IMR-90 (cell line): ENCODE measurements at regions not wholly inside any gene's neighbourhood (a gene's known extent, or its start where the extent isn't known, plus 50 kb on each side); places are given as distances from the start of the nearest gene placed in this dataset.

Experiments used
- ATAC-seq: fragments of 200-7000 bp; cut with Tn5 transposase; 2 replicates; pipeline ENCODE4 v1.9.1; 2020; ENCODE audit warnings: low read depth, mild to moderate bottlenecking, moderate library complexity
- BruUV-seq: library from RNA; stranded (reverse); fragments of 400-500 nt; replicated peaks from 2 replicates; lab custom pipeline; 2021; lab: Mats Ljungman, UMichigan
- CTCF ChIA-PET: fragments of 300-600 bp; formaldehyde crosslinking; extraction: SDS; loops from one replicate; lab custom pipeline; 2021; ENCODE audit warnings: antibody characterized with exemption; lab: Yijun Ruan, JAX
- POLR2A ChIA-PET: fragments of 300-600 bp; sonication (Branson Sonifier 250); formaldehyde crosslinking; loops from one replicate; lab custom pipeline; 2022; ENCODE audit warnings: antibody characterized with exemption; ENCODE audit not compliant: unreplicated experiment; lab: Charles Lee
- DNase-seq: peaks from one replicate; pipeline ENCODE4 v3.0.0; 2013
- H2AFZ ChIP-seq: replicated peaks from 2 replicates; pipeline ENCODE3; 2013; ENCODE audit warnings: low read length, mild to moderate bottlenecking; ENCODE audit not compliant: poor library complexity
- H2AK5ac ChIP-seq: 2 replicates; pipeline ENCODE4 v1.6.1; 2013; ENCODE audit warnings: low read depth, low read length, inconsistent platforms
- H2AK9ac ChIP-seq: replicated peaks from 2 replicates; pipeline ENCODE3; 2013; ENCODE audit warnings: mild to moderate bottlenecking, low read depth, low read length, moderate library complexity; ENCODE audit not compliant: poor library complexity
- H2BK120ac ChIP-seq: 2 replicates; pipeline ENCODE4 v1.6.1; 2013; ENCODE audit warnings: low read depth, low read length, inconsistent platforms
- H2BK15ac ChIP-seq: 3 replicates; pipeline ENCODE4 v1.6.1; 2013; ENCODE audit warnings: low read depth, low read length, inconsistent platforms
- H2BK20ac ChIP-seq: 2 replicates; pipeline ENCODE4 v1.6.1; 2013; ENCODE audit warnings: low read depth, mild to moderate bottlenecking, inconsistent platforms, low read length, moderate library complexity
- H2BK5ac ChIP-seq: 2 replicates; pipeline ENCODE4 v1.6.1; 2013; ENCODE audit warnings: mild to moderate bottlenecking, low read depth, low read length, inconsistent platforms; ENCODE audit not compliant: poor library complexity, severe bottlenecking
- H3K14ac ChIP-seq: replicated peaks from 2 replicates; pipeline ENCODE4 v1.6.1; 2013; ENCODE audit warnings: low read depth, low read length, inconsistent platforms
- H3K18ac ChIP-seq: 2 replicates; pipeline ENCODE4 v1.6.1; 2013; ENCODE audit warnings: low read depth, low read length, control low read depth
- H3K23ac ChIP-seq: 2 replicates; pipeline ENCODE4 v1.6.1; 2013; ENCODE audit warnings: low read depth, low read length, inconsistent platforms
- H3K27ac ChIP-seq: 2 replicates; pipeline ENCODE4 v1.5.1; 2013; ENCODE audit warnings: mild to moderate bottlenecking, control low read depth, low read length; ENCODE audit not compliant: insufficient read depth
- H3K27me3 ChIP-seq: 2 replicates; pipeline ENCODE4 v1.6.1; 2013; ENCODE audit warnings: low read length; ENCODE audit not compliant: control insufficient read depth, insufficient read depth
- H3K36me3 ChIP-seq: 2 replicates; pipeline ENCODE4 v1.6.1; 2013; ENCODE audit warnings: low read length, mixed read lengths; ENCODE audit not compliant: control insufficient read depth, insufficient read depth
- H3K4ac ChIP-seq: 2 replicates; pipeline ENCODE4 v1.6.1; 2013; ENCODE audit warnings: low read depth, low read length, inconsistent platforms
- H3K4me1 ChIP-seq: 2 replicates; pipeline ENCODE4 v1.6.1; 2013; ENCODE audit warnings: low read length, mixed read lengths; ENCODE audit not compliant: control insufficient read depth, insufficient read depth
- H3K4me2 ChIP-seq: 2 replicates; pipeline ENCODE4 v1.6.1; 2013; ENCODE audit warnings: low read depth, mild to moderate bottlenecking, control low read depth, low read length, moderate library complexity
- H3K4me3 ChIP-seq: 2 replicates; pipeline ENCODE4 v1.5.1; 2013; ENCODE audit warnings: low read depth, mild to moderate bottlenecking, control low read depth, low read length, moderate library complexity; ENCODE audit not compliant: insufficient read depth
- H3K56ac ChIP-seq: 2 replicates; pipeline ENCODE4 v1.6.1; 2013; ENCODE audit warnings: low read length, inconsistent platforms; ENCODE audit not compliant: insufficient read depth; ENCODE audit errors: extremely low read depth
- H3K79me1 ChIP-seq, 2 experiments: 2 replicates each; pipeline ENCODE4 v1.6.1; 2013; ENCODE audit warnings: low read length in 2 of 2, inconsistent platforms in 1 of 2, low read depth in 1 of 2
- H3K9ac ChIP-seq: 2 replicates; pipeline ENCODE4 v1.6.1; 2013; ENCODE audit warnings: low read depth, low read length, control low read depth
- H3K9me1 ChIP-seq: 2 replicates; pipeline ENCODE4 v1.6.1; 2013; ENCODE audit warnings: low read length, inconsistent platforms; ENCODE audit not compliant: insufficient read depth
- H3K9me3 ChIP-seq: 2 replicates; pipeline ENCODE4 v1.6.1; 2013; ENCODE audit warnings: low read length; ENCODE audit not compliant: control insufficient read depth, insufficient read depth
- H4K20me1 ChIP-seq: 2 replicates; pipeline ENCODE4 v1.6.1; 2013; ENCODE audit warnings: low read length, inconsistent platforms; ENCODE audit not compliant: insufficient read depth
- H4K5ac ChIP-seq: 2 replicates; pipeline ENCODE4 v1.6.1; 2013; ENCODE audit warnings: mild to moderate bottlenecking, low read depth, low read length, control low read depth
- H4K8ac ChIP-seq, 2 experiments: 2 replicates each; pipeline ENCODE4 v1.6.1; 2013; ENCODE audit warnings: low read depth in 2 of 2, low read length in 2 of 2, control low read depth in 1 of 2, inconsistent platforms in 1 of 2
- H4K91ac ChIP-seq: 2 replicates; pipeline ENCODE4 v1.6.1; 2013; ENCODE audit warnings: low read depth, low read length, inconsistent platforms; ENCODE audit not compliant: insufficient read depth
- BHLHE40 ChIP-seq: fragments of 150-350 bp; IDR thresholded peaks from 2 replicates; pipeline ENCODE4 v1.6.1; 2016; ENCODE audit warnings: mild to moderate bottlenecking, low read depth, low read length
- CEBPB ChIP-seq: IDR thresholded peaks from 2 replicates; pipeline ENCODE4 v1.6.1; 2012; ENCODE audit warnings: low read depth, low read length, improper control_type of control experiment
- CHD1 ChIP-seq: IDR thresholded peaks from 2 replicates; pipeline ENCODE4 v1.6.1; 2012; ENCODE audit warnings: low read depth, low read length, improper control_type of control experiment
- CTCF ChIP-seq: conservative IDR thresholded peaks from 2 replicates; pipeline ENCODE4 v1.5.1; 2012; ENCODE audit warnings: mild to moderate bottlenecking, low read depth, low read length, improper control_type of control experiment
- ELK1 ChIP-seq: fragments of 150-350 bp; IDR thresholded peaks from 2 replicates; pipeline ENCODE4 v1.6.1; 2016; ENCODE audit warnings: low read depth, mild to moderate bottlenecking, low read length, moderate library complexity, borderline replicate concordance
- FOS ChIP-seq: fragments of 150-350 bp; IDR thresholded peaks from 2 replicates; pipeline ENCODE4 v1.6.1; 2016; ENCODE audit warnings: low read depth, low read length
- MAFK ChIP-seq: IDR thresholded peaks from 2 replicates; pipeline ENCODE4 v1.6.1; 2012; ENCODE audit warnings: low read depth, low read length, improper control_type of control experiment
- MAZ ChIP-seq: IDR thresholded peaks from 2 replicates; pipeline ENCODE4 v1.6.1; 2012; ENCODE audit warnings: low read depth, mild to moderate bottlenecking, low read length, improper control_type of control experiment, moderate library complexity, borderline replicate concordance
- MXI1 ChIP-seq: IDR thresholded peaks from 2 replicates; pipeline ENCODE4 v1.6.1; 2012; ENCODE audit warnings: low read depth, mild to moderate bottlenecking, low read length, moderate library complexity, borderline replicate concordance
- NFE2L2 ChIP-seq: fragments of 150-350 bp; IDR thresholded peaks from 2 replicates; pipeline ENCODE4 v1.6.1; 2016; ENCODE audit warnings: low read depth, mild to moderate bottlenecking, low read length
- POLR2A ChIP-seq: IDR thresholded peaks from 2 replicates; pipeline ENCODE4 v1.6.1; 2012; ENCODE audit warnings: mild to moderate bottlenecking, low read depth, low read length
- RAD21 ChIP-seq: IDR thresholded peaks from 2 replicates; pipeline ENCODE4 v1.6.1; 2012; ENCODE audit warnings: low read length, improper control_type of control experiment
- RCOR1 ChIP-seq: IDR thresholded peaks from 2 replicates; pipeline ENCODE4 v1.6.1; 2012; ENCODE audit warnings: mild to moderate bottlenecking, low read length, improper control_type of control experiment; ENCODE audit not compliant: insufficient replicate concordance
- RFX5 ChIP-seq: IDR thresholded peaks from 2 replicates; pipeline ENCODE4 v1.8.0; 2012; ENCODE audit warnings: low read depth, mild to moderate bottlenecking, low read length, moderate library complexity
- SMC3 ChIP-seq: fragments of 150-350 bp; IDR thresholded peaks from 2 replicates; pipeline ENCODE4 v1.6.1; 2016; ENCODE audit warnings: low read depth, mild to moderate bottlenecking, antibody characterized with exemption, low read length, moderate library complexity
- USF2 ChIP-seq: fragments of 150-350 bp; IDR thresholded peaks from 2 replicates; pipeline ENCODE4 v1.6.1; 2017; ENCODE audit warnings: mild to moderate bottlenecking, antibody characterized with exemption, low read length, low read depth
- WGBS, 2 experiments: methylation state at CpG; one replicate each; pipeline versions ENCODE4 v1.1.5 to v1.1.7; 2013; ENCODE audit warnings: missing lambda C conversion rate in 2 of 2; ENCODE audit not compliant: insufficient read length in 1 of 2; ENCODE audit errors: extremely low coverage in 2 of 2; 5-methylcytosine and 5-hydroxymethylcytosine counted together
- dilution Hi-C: fragments of 300-500 bp; cut with HindIII; formaldehyde crosslinking; loops from one replicate; pipeline ENCODE4 v1.14.3; 2018; ENCODE audit warnings: low sequenced_read_pairs; ENCODE audit not compliant: unreplicated experiment
- in situ Hi-C: fragments of 300-500 bp; cut with MboI; formaldehyde crosslinking; loops from 3 replicates; pipeline ENCODE4 v1.14.3; 2019; ENCODE audit warnings: low sequenced_read_pairs, inconsistent platforms, mixed read lengths
- intact Hi-C: fragments of 100-400 bp; cut with micrococcal nuclease; formaldehyde crosslinking; loops from 2 replicates; pipeline ENCODE4 v1.10.0; 2022

GRCh38 chr5:164741376-164741775, 1236.0 kb downstream of the MAT2B start:
- no peaks in the 10 kb centered on the region for H3K79me1 ChIP-seq
- H4K20me1 ChIP-seq = no peaks in the 10 kb centered on the region
- no peak overlapping the region for H2BK5ac ChIP-seq
- no peak for ATAC-seq
- no peak overlapping the region for H3K23ac ChIP-seq
- no peak overlapping the region for H2BK20ac ChIP-seq
- H2BK15ac ChIP-seq = no peak overlapping the region
- no peak overlapping the region for H3K9ac ChIP-seq
- H3K56ac ChIP-seq = no peak overlapping the region
- H4K8ac ChIP-seq = no peak overlapping the region
- dilution Hi-C loops (no loop called here), intact Hi-C loops (no loop called here), in situ Hi-C loops (no loop called here)
- no peak overlapping the region for H3K14ac ChIP-seq
- no peaks in the 10 kb centered on the region for H3K9me1 ChIP-seq
- no peak overlapping the region for H3K4me3 ChIP-seq
- TF ChIP-seq CHD1 (no peak), USF2 (no peak), CEBPB (no peak), BHLHE40 (no peak), RAD21 (no peak), SMC3 (no peak), MXI1 (no peak), MAZ (no peak), POLR2A (no peak), RCOR1 (no peak), NFE2L2 (no peak), FOS (no peak), ELK1 (no peak), CTCF (no peak), RFX5 (no peak), MAFK (no peak)
- ChIA-PET CTCF (interaction anchor here (0.6 kb wide), 1 partner anchor 349 kb away, joined by 3 read pairs; no protein-coding TSS in a partner anchor), POLR2A (no interaction called here)
- no peak overlapping the region for H3K18ac ChIP-seq
- H2AK9ac ChIP-seq = no peak overlapping the region
- no peaks in the 10 kb centered on the region for H3K36me3 ChIP-seq
- H3K27me3 ChIP-seq = no peaks in the 10 kb centered on the region
- no peaks in the 10 kb centered on the region for H3K9me3 ChIP-seq
- no TSS peak for BruUV-seq
- H3K4ac ChIP-seq = no peak overlapping the region
- no peak overlapping the region for H2AK5ac ChIP-seq
- no peak overlapping the region for H3K4me2 ChIP-seq
- H3K27ac ChIP-seq = no peak overlapping the region
- H3K4me1 ChIP-seq = no peaks in the 10 kb centered on the region
- DNase-seq = no peak
- no peak overlapping the region for H4K91ac ChIP-seq
- no peak overlapping the region for H2BK120ac ChIP-seq
- no CpG with 5 or more reads among the region's 3 CpGs for WGBS, 2 experiments
- H4K5ac ChIP-seq = no peak overlapping the region
- no peak overlapping the region for H2AFZ ChIP-seq
